Adrenal gland (tissue), 9 donors: ENCODE measurements at regions not wholly inside any gene's neighbourhood (a gene's known extent, or its start where the extent isn't known, plus 50 kb on each side); places are given as distances from the start of the nearest gene placed in this dataset.
A peak's percentile ranks its signal among the peaks of the same experiment; 100 is the strongest.

Experiments
- DNase-seq, 7 donors: peaks; one replicate each; pipeline ENCODE4 v3.0.0-alpha.2; 2019 to 2020
- H3K27ac ChIP-seq, 5 donors: fragments of 200-600 bp; sonication (generic) in 4 of 5; 1 replicate in 3 of 5; 2 replicates in 2 of 5; pipeline versions ENCODE4 v1.5.1 to v1.8.0; 2016 to 2020; ENCODE audit warnings: mild to moderate bottlenecking in 1 of 5
- H3K27me3 ChIP-seq: fragments of 200-600 bp; 2 replicates; pipeline ENCODE4 v1.8.0; 2021
- H3K36me3 ChIP-seq, 2 donors: fragments of 200-600 bp; replicated peaks in 1 of 2; 1 replicate in 1 of 2; 2 replicates in 1 of 2; pipeline versions ENCODE4 v1.5.1 to v1.8.0; 2018 to 2022
- H3K4me1 ChIP-seq, 2 donors: fragments of 200-600 bp; replicated peaks in 1 of 2; 1 replicate in 1 of 2; 2 replicates in 1 of 2; pipeline versions ENCODE4 v1.5.1 to v1.8.0; 2018 to 2021
- H3K4me3 ChIP-seq, 4 donors: fragments of 200-600 bp; sonication (generic) in 3 of 4; one replicate each; pipeline ENCODE4 v1.5.1; 2016 to 2018
- H3K9me3 ChIP-seq, 3 donors: fragments of 200-600 bp; sonication (generic) in 1 of 3; replicated peaks in 1 of 3; 1 replicate in 2 of 3; 2 replicates in 1 of 3; pipeline versions ENCODE4 v1.5.1 to v1.8.0; 2016 to 2021
- POLR2A ChIP-seq, 2 donors: fragments of 450-650 bp; IDR thresholded peaks; one replicate each; pipeline ENCODE4 v1.6.1; 2017; ENCODE audit warnings: antibody characterized with exemption in 2 of 2, mild to moderate bottlenecking in 2 of 2, moderate library complexity in 1 of 2
- WGBS, 4 donors: extraction: QIAGEN DNeasy Blood & Tissue Kit in 2 of 4; methylation state at CpG; one replicate each; pipeline versions ENCODE4 v1.1.5 to v1.1.7; 2013 to 2017; 5-methylcytosine and 5-hydroxymethylcytosine counted together
- intact Hi-C, 2 donors: fragments of 100-400 bp; cut with DNase I; formaldehyde crosslinking; loops; one replicate each; pipeline versions ENCODE4 v1.14.1 to v1.15.0; 2022 to 2023
- TF ChIP-seq, protein P1 (sequence below), 6 experiments: fragments of 450-650 bp in 4 of 6; fragments of 200-600 bp in 2 of 6; sonication (generic) in 1 of 6; IDR thresholded peaks; 1 replicate in 5 of 6; 2 replicates in 1 of 6; pipeline versions ENCODE4 v1.5.1 to v1.8.0; 2016 to 2021; ENCODE audit warnings: antibody characterized with exemption in 6 of 6, mild to moderate bottlenecking in 2 of 6, moderate library complexity in 1 of 6
- donor health status: healthy with polysubstance abuse.
- donor health status: Bipolar disorder and iron deficiency.
- donor health status: DM: yes; HTN: yes; CAD: no.
- donor health status: DM: no; HTN: no; CAD: no.
- donor health status: DM: no; HTN: no; CAD: no.

DNA sequence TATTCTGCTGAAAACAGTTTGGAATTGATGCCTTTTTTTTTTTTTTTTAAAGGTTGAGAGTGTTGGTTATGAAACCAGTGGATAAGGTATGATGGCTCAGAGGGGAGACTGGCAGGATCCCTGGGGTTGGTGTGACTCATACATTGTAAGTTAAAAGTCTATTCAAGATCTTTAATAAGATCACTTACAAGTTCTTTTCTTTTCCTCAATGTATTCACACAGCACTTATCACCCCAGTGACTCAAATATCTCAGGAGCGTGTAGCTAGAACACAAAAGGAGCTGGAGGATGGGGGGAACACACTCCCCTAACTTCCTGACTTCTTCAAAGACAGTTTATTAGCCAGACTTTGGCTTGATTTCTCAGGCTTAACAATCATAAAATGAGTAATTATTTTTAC is 285.3 kb downstream of the SV2B start:
- no peak for DNase-seq
- Histone ChIP-seq H3K9me3 (no peaks in the 10 kb centered on the region), H3K36me3 (no peaks in the 10 kb centered on the region), H3K27me3 (no peaks in the 10 kb centered on the region), H3K27ac (no peak overlapping the region), H3K4me1 (no peaks in the 10 kb centered on the region), H3K4me3 (no peak overlapping the region)
- 0 to 15% (median 0%) methylated on average over 1 of the region's 1 CpG for WGBS, 4 donors
- intact Hi-C loops, result no loop called here
- TF ChIP-seq, protein P1, sequence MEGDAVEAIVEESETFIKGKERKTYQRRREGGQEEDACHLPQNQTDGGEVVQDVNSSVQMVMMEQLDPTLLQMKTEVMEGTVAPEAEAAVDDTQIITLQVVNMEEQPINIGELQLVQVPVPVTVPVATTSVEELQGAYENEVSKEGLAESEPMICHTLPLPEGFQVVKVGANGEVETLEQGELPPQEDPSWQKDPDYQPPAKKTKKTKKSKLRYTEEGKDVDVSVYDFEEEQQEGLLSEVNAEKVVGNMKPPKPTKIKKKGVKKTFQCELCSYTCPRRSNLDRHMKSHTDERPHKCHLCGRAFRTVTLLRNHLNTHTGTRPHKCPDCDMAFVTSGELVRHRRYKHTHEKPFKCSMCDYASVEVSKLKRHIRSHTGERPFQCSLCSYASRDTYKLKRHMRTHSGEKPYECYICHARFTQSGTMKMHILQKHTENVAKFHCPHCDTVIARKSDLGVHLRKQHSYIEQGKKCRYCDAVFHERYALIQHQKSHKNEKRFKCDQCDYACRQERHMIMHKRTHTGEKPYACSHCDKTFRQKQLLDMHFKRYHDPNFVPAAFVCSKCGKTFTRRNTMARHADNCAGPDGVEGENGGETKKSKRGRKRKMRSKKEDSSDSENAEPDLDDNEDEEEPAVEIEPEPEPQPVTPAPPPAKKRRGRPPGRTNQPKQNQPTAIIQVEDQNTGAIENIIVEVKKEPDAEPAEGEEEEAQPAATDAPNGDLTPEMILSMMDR (IDR thresholded peaks at IDR 0.05), result no peak
- TF ChIP-seq POLR2A (IDR thresholded peaks at IDR 0.05), result no peak

DNA sequence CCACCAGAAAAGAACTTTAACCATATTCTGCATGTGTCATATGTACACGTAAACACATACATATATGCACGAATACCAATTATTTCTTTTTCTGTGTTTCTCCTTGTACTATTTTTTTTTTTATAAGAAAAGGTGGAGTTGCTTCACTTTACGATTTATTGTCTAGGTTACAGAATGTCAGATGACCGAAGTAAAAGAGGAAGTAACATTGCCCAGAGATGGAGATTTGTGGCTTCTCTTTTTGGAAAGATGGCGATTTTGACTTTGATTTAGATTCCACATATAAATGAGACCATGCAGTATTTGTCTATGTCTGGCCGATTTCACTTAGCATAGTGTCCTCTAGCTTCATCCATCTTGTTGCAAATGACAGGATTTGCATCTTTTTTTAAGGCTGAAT is 293.1 kb downstream of the SV2B start:
- DNase-seq, result no peak
- no peaks in the 10 kb centered on the region for H3K9me3 ChIP-seq
- H3K27me3 ChIP-seq, result no peaks in the 10 kb centered on the region
- WGBS, 4 donors, result 62 to 76% (median 69%) methylated on average over 6 of the region's 6 CpGs
- TF ChIP-seq, protein P1 (IDR thresholded peaks at IDR 0.05), result no peak
- no peak for TF ChIP-seq POLR2A (IDR thresholded peaks at IDR 0.05)
- no peak overlapping the region for H3K27ac ChIP-seq
- H3K4me1 ChIP-seq, result no peaks in the 10 kb centered on the region
- H3K4me3 ChIP-seq, result no peak overlapping the region
- H3K36me3 ChIP-seq, result no peaks in the 10 kb centered on the region
- intact Hi-C loops, result no loop called here

GRCh38 chr15:91400481-91400880 is 300.4 kb downstream of the SV2B start:
- TF ChIP-seq, protein P1 (IDR thresholded peaks at IDR 0.05), result no peak
- TF ChIP-seq POLR2A (IDR thresholded peaks at IDR 0.05), result no peak
- 81 to 85% (median 84%) methylated on average over 1 of the region's 1 CpG for WGBS, 4 donors
- intact Hi-C loops, result no loop called here

DNA sequence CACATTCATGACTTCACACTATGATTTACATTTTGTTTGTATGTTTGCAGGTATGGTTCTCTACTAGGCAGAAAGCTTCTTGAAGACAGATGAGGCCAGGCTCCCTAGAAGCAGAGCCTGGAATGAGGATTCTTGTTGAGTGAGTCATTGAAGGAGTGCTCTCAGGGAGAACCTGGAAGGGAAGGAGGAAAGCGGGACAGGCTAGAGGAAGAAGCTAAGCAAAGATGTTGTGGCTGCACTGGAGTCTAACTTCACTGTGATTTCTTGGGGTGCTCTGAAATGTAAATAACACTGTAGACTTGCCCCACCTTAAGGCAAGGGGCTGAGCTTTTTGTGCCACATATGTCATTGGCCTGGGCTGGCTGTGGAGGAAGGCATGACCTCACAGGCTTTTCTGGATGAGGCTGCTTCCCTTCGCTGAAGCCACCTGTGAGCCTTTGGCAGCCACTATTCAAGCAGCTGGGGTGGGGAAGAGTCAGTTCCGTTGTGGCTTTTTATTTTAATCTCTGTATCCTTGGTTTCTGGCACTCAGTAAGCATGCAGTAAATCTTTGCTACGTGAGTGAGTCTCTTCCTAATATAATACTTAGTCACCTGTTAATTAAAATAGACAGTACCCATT is 307.3 kb downstream of the SV2B start:
- intact Hi-C loops, result no loop called here
- 20 to 47% (median 30%) methylated on average over 4 of the region's 4 CpGs for WGBS, 4 donors
- DNase-seq, result peak in 5 of 7 donors; percentile 19 to 72 (median 25)

More at GRCh38 chr15:91400481-91400880, 300.4 kb downstream of the SV2B start:
- Histone ChIP-seq H3K9me3 (no peaks in the 10 kb centered on the region), H3K4me3 (no peak overlapping the region), H3K4me1 (no peaks in the 10 kb centered on the region), H3K27ac (no peak overlapping the region), H3K36me3 (no peaks in the 10 kb centered on the region), H3K27me3 (no peaks in the 10 kb centered on the region)
- DNase-seq, result no peak

More for the DNA sequence above, 307.3 kb downstream of the SV2B start:
- H3K27ac ChIP-seq, result peak overlapping the region in 2 of 5 donors; percentile 0 to 20
- no peaks in the 10 kb centered on the region for H3K27me3 ChIP-seq
- no peaks in the 10 kb centered on the region for H3K9me3 ChIP-seq
- no peak for TF ChIP-seq POLR2A (IDR thresholded peaks at IDR 0.05)
- TF ChIP-seq, protein P1 (IDR thresholded peaks at IDR 0.05), result no peak
- H3K36me3 ChIP-seq, result no peaks in the 10 kb centered on the region
- no peak overlapping the region for H3K4me3 ChIP-seq
- peaks cover 6 to 15% of the 10 kb centered on the region in 2 donors for H3K4me1 ChIP-seq
